GM18861 (cell line): ENCODE measurements at regions not wholly inside any gene's neighbourhood (a gene's known extent, or its start where the extent isn't known, plus 50 kb on each side); places are given as distances from the start of the nearest gene placed in this dataset.
"Not testable (repeated sequence)": the region's sequence is repeated elsewhere in the genome, so short reads cannot be mapped to it uniquely, and the experiment has no call there.

Experiments used
- ATAC-seq: cut with Tn5 transposase; IDR thresholded peaks from one replicate; pipeline ENCODE4 v1.9.1; 2021; ENCODE audit not compliant: unreplicated experiment

DNA sequence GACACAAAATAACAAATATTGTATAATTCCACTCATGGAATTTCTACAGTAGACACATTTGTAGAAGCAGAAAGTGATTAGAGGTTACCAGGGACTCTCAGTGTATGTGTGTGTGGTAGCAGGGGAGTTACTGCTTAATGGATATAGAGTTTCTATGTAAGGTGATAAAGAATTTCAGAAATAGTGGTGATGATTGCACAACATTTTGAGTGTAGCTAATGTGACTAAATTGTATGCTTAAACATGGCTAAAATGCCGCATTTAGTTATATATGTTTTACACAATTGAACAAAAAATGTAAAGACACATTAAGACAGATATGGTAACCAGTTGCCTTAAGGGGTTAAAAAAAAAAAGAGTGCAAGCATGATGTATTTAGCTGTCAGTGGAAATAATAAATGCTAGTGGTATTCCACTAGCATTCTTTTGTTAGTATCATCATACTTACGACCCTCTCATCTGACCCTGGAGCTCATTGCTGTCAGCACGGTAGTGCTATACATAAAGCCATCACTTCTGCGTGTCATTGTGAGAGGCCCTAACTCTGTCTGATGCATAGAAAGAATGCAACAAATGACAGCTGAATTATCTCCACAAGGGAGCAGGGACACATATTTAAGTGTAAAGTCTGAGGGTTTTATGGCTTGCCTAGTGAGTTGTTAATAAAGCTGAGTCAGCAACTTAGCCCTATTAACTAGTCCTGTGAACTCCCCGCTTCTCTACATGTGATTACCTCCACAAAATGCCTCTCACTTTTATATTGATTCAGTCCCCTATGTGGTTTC is 134.1 kb upstream of the RXFP2 start:
- no peak for ATAC-seq

DNA sequence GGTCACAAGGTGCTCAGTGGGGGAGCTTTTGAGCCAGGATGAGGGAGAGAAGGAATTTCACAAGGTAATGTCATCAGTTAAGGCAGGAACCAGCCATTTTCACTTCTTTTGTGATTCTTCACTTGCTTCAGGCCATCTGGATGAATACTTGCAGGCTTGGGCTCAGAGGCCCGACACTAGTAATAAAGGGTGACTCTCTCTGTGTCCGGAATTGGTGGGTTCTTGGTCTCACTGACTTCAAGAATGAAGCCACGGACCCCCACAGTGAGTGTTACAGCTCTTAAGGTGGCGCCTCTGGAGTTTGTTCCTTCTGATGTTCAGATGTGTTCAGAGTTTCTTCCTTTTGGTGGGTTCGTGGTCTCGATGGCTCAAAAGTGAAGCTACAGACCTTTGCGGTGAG is 131.8 kb upstream of the RXFP2 start:
- not testable (repeated sequence) for ATAC-seq

- not testable (repeated sequence) for ATAC-seq
Measured at GRCh38 chr13:31608780-31609179, 130.5 kb upstream of the RXFP2 start.

DNA sequence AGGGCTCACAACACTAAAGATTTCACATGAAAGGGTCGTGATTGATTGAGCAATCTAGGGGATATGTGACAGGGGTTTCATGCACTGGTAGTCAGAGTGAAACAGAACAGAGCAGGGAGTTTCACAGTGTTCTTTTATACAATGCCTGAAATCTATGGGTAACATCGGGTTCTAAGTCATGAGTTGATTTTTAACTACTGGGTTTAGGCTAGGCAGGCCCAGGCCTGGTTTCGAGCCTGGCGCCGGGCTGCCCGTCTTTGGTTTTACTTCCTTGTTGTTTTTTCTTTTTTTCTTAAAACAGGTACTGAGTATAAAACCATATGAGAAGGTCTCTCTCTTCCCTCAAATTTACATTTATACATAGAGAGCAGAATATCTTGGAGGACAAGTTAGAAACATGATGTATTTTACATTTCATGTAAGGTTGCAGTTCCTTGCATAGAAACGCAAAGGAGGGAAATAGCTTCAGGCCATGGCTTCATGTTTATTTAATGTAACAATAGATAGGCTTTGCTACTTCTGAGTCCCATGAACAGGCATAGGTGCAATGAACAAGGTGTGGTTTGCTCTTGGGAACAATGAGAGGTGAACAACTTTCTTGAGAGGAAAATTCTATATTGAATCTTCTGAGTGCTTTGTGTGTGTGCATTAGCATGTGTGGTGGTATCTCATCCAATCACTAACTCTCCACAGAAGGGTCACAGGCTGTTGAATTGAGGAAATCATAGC is 128.9 kb upstream of the RXFP2 start:
- no peak for ATAC-seq

- no peak for ATAC-seq
Measured at GRCh38 chr13:31611214-31611613, 128.1 kb upstream of the RXFP2 start.

DNA sequence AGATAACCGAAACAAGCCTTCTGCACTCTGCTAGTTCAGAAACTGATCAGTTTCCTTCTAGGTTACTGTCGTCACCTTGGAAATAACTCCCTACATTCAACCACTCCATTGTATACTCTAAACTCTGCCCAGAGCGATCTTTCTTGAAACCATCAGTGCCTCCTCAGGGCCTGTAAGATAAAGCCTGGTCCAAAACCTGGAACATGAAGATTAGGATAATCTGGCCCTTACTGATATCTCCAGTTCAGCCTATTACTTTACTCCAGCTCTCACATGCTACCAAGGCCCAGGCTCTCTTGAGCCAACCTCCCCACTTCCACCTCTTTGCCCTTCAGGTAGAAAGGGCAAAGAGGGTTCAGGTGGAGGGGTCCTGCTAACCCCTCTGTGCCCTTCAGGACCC is 125.3 kb upstream of the RXFP2 start:
- no peak for ATAC-seq

DNA sequence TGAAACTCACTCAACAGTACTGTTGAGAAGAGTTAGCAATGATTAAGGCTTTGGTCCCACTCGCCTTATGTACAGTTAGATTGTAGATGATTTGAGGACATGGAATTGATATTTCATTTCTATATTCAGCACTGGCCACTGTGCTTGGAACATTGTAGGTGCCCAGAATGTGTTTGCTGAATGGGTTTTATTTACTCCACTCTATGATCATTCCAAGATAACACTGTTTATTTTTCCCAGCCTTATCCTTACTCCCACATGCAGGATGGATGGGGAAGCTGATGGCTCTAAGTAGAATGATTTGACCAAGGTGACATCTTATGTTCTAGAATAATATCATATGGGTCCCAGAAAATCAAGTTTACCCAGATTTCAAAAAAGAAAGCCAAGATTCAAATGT is 124.6 kb upstream of the RXFP2 start:
- no peak for ATAC-seq

DNA sequence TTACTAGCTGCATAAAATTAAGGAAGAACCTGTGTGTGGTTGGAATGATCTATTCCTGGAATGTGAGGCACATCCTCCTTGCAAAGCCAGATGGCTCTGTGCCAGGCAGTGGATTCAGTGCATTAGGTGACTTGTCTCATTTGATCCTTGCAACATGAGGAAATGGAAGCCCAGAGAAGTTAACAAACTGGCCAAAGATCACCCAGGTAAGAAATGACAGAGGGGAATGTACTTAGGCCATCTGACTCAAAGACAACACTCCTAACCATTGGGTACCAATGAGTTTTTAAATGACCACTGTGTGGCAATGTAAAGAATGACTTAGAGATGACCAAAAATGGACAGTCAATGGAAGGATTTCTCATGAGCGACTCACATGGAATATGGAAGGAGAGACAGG is 114.2 kb upstream of the RXFP2 start:
- ATAC-seq = no peak

- no peak for ATAC-seq
Measured at GRCh38 chr13:31627097-31627845, 112.1 kb upstream of the RXFP2 start.

DNA sequence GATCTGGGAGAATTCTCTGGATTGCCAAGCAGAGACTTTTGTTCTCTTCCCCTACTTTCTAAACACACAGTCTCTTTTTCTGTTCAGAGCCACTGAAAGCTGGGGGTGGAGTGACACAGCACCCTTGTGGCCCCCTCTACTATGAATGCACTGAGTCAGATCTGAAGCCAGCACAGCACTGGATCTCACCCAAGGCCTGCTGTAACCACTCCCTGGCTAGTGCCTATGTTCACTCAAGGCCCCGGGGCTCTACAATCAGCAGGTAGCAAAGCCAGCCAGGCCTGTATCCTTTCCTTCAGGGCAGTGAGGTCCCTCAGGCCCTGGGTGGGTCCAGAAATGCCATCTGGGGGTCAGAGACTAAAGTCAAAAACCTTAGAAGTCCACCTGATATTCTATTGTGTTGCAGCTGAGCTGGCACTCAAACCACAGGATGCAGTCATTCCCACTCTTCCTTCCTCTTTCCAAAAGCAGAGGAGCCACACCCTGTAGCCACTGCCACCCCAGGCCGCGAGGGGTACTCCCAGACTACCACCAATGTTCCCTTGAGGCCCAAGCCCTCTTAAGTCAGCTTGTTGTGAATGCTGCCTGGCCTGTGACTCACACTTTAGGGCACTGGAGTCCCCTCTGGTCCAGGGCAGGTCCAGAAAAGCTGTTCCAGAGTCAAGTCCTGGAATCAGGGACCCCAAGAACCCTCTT is 110.1 kb upstream of the RXFP2 start:
- ATAC-seq = no peak

GRCh38 chr13:31631071-31631470 is 108.3 kb upstream of the RXFP2 start:
- ATAC-seq = no peak

DNA sequence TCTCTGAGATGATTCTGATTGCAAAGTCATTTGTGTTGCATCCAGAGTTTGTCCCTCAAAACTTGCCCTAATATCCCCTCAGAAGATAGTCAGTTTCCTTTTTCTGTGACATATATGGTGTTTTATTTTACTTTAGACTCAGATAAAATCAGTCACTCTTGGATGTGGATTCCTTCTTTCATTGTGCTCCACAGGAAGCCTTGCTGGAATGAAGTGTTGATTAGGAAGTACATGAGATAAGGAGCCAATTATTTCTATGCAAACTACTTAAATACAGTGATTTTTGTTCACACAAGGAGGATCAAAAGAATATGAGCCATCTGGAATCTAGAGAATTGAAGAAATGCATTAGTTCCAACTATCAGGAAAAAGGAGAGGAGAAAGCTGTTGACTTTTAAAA is 107.6 kb upstream of the RXFP2 start:
- ATAC-seq = no peak

GRCh38 chr13:31638577-31638976 is 100.7 kb upstream of the RXFP2 start:
- ATAC-seq = no peak

DNA sequence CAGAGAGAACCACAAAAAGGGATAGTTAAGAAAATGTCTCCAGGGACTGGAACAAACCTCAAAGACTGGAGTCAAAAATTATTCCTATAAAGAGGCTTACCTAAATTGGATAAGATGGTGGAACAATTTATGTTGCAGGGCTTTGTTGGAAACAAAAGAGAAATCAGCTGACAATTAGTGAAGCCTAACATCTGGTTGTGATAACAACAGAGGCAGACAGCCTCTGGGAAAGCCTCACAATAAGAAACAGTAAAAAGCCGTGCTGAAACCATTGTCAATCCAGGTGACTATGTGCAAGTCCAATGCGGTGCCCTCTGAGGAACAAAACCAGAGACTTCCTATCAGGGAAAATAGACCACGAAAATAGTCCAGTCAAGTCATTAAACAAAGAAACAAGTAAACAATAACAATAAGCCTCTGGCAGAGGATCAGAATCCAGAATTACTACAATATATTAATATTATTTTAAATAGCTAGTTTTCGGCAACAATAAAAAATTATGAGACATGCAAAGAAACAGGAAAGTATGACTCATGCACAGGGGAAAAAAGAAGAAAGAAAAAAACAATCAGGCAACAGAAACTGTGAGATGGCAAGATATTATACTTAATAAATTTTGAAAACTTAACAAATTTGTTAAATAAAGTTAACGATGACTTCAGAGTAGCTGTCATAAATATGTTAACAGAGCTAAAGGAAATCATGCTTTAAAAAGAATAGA is 99.7 kb upstream of the RXFP2 start:
- ATAC-seq = no peak

DNA sequence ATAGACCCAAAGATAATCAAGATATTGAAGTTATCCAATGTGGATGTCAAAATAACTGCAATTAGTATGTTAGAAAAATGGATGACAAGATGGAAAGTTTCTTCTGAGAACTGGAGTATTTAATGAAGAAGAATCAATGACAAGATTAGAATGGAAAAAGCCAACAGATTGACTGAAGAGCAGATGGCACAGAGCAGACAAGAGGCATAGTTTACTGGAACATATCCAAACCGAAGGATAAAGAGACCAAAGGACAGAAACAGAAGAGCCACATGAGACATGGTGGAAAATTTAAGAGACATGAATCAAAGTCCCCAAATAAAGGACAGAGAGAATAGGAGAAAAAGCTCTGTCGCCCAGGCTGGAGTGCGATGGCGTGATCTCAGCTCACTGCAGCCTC is 89.6 kb upstream of the RXFP2 start:
- ATAC-seq = no peak

DNA sequence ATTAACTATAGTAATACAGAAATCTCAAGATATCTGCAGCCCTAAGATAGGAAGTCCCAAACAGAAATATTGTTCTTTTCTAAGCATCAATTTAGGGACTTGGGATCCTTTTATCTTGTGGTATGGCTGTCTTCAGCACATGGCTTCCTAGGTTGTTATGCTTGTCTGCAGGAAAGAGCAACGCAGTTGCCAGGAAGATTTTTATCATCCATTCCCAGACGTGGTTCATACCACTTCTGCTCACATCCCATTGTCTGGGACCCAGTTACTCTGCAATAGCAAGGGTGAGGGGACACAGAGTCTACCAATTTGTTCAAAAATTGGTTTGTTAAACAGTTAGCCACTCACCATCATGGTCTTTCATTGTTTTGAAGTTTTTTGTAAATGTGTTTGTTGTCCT is 85.6 kb upstream of the RXFP2 start:
- no peak for ATAC-seq

GRCh38 chr13:31663880-31664585 is 75.3 kb upstream of the RXFP2 start:
- ATAC-seq = no peak

GRCh38 chr13:31670831-31671617 is 68.3 kb upstream of the RXFP2 start:
- no peak for ATAC-seq

DNA sequence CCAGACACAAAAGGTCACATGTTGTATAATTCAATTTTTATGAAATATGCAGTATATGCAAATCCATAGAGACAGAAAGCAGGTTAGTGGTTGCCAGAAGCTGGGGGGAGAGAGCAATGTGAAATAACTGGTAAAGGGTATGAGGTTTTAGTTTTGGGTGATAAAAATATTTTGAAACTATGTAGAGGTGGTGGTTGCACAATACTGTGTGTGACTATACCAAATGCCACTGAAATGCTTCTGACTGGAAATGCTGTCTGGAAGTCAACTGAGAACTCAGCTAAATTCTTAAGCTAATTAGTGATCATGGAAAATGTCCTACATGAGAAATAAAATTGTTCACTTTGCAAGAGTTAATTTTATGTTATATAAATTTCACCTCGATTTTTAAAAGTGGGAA is 65.3 kb upstream of the RXFP2 start:
- ATAC-seq = no peak
